ENCODE measurements at regions not wholly inside any gene's neighbourhood (a gene's known extent, or its start where the extent isn't known, plus 50 kb on each side); places are given as distances from the start of the nearest gene placed in this dataset.

GRCh38 chr19:29117926-29118325 lies 95.0 kb downstream of the UQCRFS1 start:
- TF ChIP-seq CTCF (IDR thresholded peaks at IDR 0.05) (no peak), EP300 (IDR thresholded peaks at IDR 0.05) (no peak), POLR2A (IDR thresholded peaks at IDR 0.05) (no peak)
